Upper lobe of left lung (tissue), 4 donors: ENCODE measurements at regions not wholly inside any gene's neighbourhood (a gene's known extent, or its start where the extent isn't known, plus 50 kb on each side); places are given as distances from the start of the nearest gene placed in this dataset.

Source experiments
- EP300 ChIP-seq, 4 donors: sonication (generic); formaldehyde crosslinking; IDR thresholded peaks; one replicate each; pipeline ENCODE4 v1.5.1; 2017; ENCODE audit warnings: antibody characterized with exemption in 4 of 4, control low read depth in 2 of 4
- TF ChIP-seq, protein P1 (sequence below), 6 experiments: fragments of 450-650 bp in 4 of 6; fragments of 200-600 bp in 2 of 6; sonication (generic) in 2 of 6; IDR thresholded peaks; one replicate each; pipeline ENCODE4 v1.5.1; 2016 to 2019; ENCODE audit warnings: antibody characterized with exemption in 6 of 6

DNA sequence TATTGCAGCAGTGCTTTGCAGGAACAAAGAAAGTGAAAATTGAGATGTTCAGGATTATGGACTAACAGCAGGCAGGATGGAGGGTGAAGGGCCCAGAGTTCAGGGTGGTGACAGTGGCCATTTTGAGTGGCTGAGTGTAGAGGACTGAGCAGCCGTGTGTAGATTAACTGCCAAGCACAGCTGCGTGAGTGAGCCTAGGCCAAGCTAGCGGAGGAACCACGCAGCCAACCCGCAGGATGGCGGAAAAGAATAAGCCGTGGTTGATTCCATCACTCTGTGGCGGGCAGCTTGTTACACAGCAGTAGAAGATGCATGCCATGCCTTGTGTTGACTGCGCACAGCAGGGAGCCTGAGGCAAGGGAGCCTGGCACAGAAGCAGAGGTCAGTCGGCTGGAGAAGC lies 102.5 kb upstream of the KIF26B start:
- TF ChIP-seq, protein P1, sequence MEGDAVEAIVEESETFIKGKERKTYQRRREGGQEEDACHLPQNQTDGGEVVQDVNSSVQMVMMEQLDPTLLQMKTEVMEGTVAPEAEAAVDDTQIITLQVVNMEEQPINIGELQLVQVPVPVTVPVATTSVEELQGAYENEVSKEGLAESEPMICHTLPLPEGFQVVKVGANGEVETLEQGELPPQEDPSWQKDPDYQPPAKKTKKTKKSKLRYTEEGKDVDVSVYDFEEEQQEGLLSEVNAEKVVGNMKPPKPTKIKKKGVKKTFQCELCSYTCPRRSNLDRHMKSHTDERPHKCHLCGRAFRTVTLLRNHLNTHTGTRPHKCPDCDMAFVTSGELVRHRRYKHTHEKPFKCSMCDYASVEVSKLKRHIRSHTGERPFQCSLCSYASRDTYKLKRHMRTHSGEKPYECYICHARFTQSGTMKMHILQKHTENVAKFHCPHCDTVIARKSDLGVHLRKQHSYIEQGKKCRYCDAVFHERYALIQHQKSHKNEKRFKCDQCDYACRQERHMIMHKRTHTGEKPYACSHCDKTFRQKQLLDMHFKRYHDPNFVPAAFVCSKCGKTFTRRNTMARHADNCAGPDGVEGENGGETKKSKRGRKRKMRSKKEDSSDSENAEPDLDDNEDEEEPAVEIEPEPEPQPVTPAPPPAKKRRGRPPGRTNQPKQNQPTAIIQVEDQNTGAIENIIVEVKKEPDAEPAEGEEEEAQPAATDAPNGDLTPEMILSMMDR (IDR thresholded peaks at IDR 0.05) = no peak
- TF ChIP-seq EP300 (IDR thresholded peaks at IDR 0.05) = no peak
